Suprapubic skin (tissue), 4 donors: ENCODE measurements at regions not wholly inside any gene's neighbourhood (a gene's known extent, or its start where the extent isn't known, plus 50 kb on each side); places are given as distances from the start of the nearest gene placed in this dataset.

Experiments used
- DNase-seq, 2 donors: peaks; one replicate each; pipeline ENCODE4 v3.0.0-alpha.2; 2019; ENCODE audit warnings: low spot score in 2 of 2
- H3K27ac ChIP-seq: fragments of 200-600 bp; sonication (generic); one replicate; pipeline ENCODE4 v1.5.1; 2019
- H3K27me3 ChIP-seq: fragments of 200-600 bp; sonication (generic); one replicate; pipeline ENCODE4 v1.5.1; 2019
- H3K36me3 ChIP-seq: fragments of 200-600 bp; sonication (generic); one replicate; pipeline ENCODE4 v1.5.1; 2019
- H3K4me1 ChIP-seq: fragments of 200-600 bp; sonication (generic); one replicate; pipeline ENCODE4 v1.5.1; 2019
- H3K4me3 ChIP-seq: fragments of 200-600 bp; sonication (generic); one replicate; pipeline ENCODE4 v1.5.1; 2019; ENCODE audit warnings: mild to moderate bottlenecking
- H3K9me3 ChIP-seq: fragments of 200-600 bp; sonication (generic); one replicate; pipeline ENCODE4 v1.5.1; 2019
- EP300 ChIP-seq: sonication (generic); formaldehyde crosslinking; IDR thresholded peaks from one replicate; pipeline ENCODE4 v1.6.1; 2017; ENCODE audit warnings: antibody characterized with exemption
- POLR2A ChIP-seq, 2 donors: fragments of 450-650 bp; IDR thresholded peaks; one replicate each; pipeline ENCODE4 v1.6.1; 2017; ENCODE audit warnings: antibody characterized with exemption in 2 of 2, mild to moderate bottlenecking in 2 of 2, moderate library complexity in 2 of 2
- POLR2AphosphoS5 ChIP-seq, 3 donors: sonication (generic); formaldehyde crosslinking; IDR thresholded peaks; one replicate each; pipeline ENCODE4 v1.6.1; 2017; ENCODE audit warnings: antibody characterized with exemption in 3 of 3
- WGBS: methylation state at CpG from one replicate; pipeline ENCODE4 v1.1.5; 2018; 5-methylcytosine and 5-hydroxymethylcytosine counted together
- TF ChIP-seq, protein P1 (sequence below), 2 donors: fragments of 200-600 bp in 1 of 2; fragments of 450-650 bp in 1 of 2; sonication (generic) in 1 of 2; IDR thresholded peaks; one replicate each; pipeline ENCODE4 v1.5.1; 2016 to 2019; ENCODE audit warnings: antibody characterized with exemption in 2 of 2, mild to moderate bottlenecking in 1 of 2, moderate library complexity in 1 of 2

DNA sequence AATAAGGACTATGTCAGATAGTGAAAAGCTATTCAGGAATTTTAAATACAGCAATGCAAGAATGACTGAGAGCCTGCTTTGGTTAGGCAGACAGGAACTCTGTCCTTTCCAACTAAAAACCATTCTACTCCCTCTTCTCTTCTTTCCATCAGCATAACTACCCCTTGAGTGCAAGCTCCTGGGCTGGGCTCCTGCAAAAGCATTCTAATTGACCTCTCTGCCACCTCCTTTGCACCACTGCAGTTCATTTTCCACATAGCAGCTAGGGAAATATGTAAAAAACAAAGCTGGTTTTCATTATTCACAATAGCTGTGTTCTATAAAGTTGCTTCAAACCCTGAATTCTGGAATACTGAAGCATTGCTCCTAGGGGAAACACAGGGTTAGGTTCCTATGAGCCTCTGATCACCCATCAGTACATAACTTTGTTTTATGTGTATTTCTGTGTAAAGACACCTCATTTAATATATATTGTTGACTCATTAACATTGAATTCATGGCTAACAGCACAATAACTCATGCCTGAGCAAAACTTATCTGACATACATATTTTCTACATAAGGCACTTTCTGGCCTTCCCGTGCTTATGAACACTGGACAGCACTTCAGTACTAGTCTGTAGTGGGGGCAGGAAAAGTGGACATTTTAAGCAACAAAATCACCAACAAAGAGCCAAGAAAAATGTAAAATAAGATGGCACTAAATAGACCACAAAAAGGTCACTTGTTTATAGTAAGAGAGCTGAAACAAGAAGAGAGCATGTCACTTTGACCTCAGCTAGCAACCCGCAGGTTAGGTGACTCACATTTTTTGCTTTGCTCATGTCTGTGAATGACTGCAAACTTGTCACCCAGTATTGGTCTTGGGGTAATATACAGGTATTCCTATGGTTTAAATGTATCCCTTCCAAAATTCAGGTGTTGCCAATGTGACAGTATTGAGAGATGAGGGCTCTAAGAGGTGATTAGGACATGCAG is 57.9 kb upstream of the IRF2BP2 start:
- H3K27ac ChIP-seq, result no peak overlapping the region
- H3K9me3 ChIP-seq, result peaks cover 3% of the 10 kb centered on the region
- H3K4me3 ChIP-seq, result no peak overlapping the region
- TF ChIP-seq, protein P1, sequence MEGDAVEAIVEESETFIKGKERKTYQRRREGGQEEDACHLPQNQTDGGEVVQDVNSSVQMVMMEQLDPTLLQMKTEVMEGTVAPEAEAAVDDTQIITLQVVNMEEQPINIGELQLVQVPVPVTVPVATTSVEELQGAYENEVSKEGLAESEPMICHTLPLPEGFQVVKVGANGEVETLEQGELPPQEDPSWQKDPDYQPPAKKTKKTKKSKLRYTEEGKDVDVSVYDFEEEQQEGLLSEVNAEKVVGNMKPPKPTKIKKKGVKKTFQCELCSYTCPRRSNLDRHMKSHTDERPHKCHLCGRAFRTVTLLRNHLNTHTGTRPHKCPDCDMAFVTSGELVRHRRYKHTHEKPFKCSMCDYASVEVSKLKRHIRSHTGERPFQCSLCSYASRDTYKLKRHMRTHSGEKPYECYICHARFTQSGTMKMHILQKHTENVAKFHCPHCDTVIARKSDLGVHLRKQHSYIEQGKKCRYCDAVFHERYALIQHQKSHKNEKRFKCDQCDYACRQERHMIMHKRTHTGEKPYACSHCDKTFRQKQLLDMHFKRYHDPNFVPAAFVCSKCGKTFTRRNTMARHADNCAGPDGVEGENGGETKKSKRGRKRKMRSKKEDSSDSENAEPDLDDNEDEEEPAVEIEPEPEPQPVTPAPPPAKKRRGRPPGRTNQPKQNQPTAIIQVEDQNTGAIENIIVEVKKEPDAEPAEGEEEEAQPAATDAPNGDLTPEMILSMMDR (IDR thresholded peaks at IDR 0.05), result no peak
- TF ChIP-seq EP300 (no peak), POLR2AphosphoS5 (IDR thresholded peaks at IDR 0.05) (no peak), POLR2A (IDR thresholded peaks at IDR 0.05) (no peak)
- H3K4me1 ChIP-seq, result no peaks in the 10 kb centered on the region
- no peak for DNase-seq
- WGBS, result 92% methylated on average over 2 of the region's 2 CpGs
- no peaks in the 10 kb centered on the region for H3K36me3 ChIP-seq
- H3K27me3 ChIP-seq, result no peaks in the 10 kb centered on the region

DNA sequence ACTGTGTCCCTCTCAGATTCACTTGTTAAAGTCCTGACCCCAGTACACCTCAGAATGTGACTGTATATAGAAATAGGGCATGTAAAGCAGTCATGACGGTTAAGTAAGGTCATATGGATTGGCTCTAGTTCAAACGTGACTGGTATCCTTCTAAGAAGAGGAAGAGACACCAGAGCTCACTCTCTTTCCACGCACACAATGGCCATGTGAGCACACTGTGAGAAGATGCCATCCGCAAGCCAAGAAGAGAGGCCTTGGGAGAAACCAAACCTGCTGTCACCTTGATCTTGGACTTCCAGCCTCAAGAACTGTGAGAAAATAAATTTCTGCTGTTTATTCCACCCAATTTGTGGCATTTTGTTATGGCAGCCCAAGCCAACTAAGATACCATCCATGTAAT is 56.8 kb upstream of the IRF2BP2 start:
- peaks cover 3% of the 10 kb centered on the region for H3K9me3 ChIP-seq
- no peak overlapping the region for H3K27ac ChIP-seq
- DNase-seq, result no peak
- H3K27me3 ChIP-seq, result no peaks in the 10 kb centered on the region
- no peaks in the 10 kb centered on the region for H3K36me3 ChIP-seq
- TF ChIP-seq POLR2AphosphoS5 (IDR thresholded peaks at IDR 0.05), result no peak
- no peak for TF ChIP-seq POLR2A (IDR thresholded peaks at IDR 0.05)
- TF ChIP-seq EP300, result no peak
- TF ChIP-seq, protein P1 (IDR thresholded peaks at IDR 0.05), result no peak
- no peaks in the 10 kb centered on the region for H3K4me1 ChIP-seq
- H3K4me3 ChIP-seq, result no peak overlapping the region
- 80% methylated on average over 4 of the region's 4 CpGs for WGBS

DNA sequence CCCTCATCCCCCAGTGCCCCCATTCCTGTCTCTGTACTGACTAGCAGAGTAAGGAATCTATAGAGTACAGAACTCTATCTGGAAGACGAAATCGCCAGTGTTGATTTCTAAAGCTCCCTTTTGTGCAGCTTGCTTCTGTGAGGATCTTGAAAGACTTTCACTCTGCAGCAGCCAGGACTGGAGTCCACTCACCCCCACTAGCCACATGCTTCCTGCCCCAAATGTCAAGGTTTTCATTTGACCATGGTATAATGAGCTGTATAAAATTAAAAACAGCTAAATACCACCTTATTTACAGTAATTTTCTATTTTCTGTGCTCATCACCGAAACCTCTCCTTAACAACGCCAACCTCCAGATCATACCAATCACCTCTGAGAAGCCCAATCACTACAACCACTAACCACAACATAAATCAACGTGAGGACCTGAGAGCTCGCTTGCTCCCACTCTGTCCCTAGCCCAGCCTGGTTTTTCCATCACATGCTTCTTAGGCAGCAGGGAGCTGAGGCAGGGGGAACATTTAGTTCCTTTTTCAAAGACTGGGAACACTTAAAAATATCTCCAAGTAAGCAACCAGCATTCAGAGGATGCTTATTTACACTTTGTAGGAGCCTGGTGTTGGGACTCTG is 56.1 kb upstream of the IRF2BP2 start:
- Histone ChIP-seq H3K27ac (peak overlapping the region; percentile 33), H3K9me3 (peaks cover 3% of the 10 kb centered on the region), H3K4me1 (no peaks in the 10 kb centered on the region), H3K4me3 (no peak overlapping the region), H3K27me3 (no peaks in the 10 kb centered on the region), H3K36me3 (no peaks in the 10 kb centered on the region)
- WGBS, result 96% methylated on average over 6 of the region's 6 CpGs
- TF ChIP-seq POLR2A (IDR thresholded peaks at IDR 0.05), result no peak
- TF ChIP-seq, protein P1 (IDR thresholded peaks at IDR 0.05), result no peak
- no peak for TF ChIP-seq EP300
- TF ChIP-seq POLR2AphosphoS5 (IDR thresholded peaks at IDR 0.05), result no peak
- DNase-seq, result no peak

DNA sequence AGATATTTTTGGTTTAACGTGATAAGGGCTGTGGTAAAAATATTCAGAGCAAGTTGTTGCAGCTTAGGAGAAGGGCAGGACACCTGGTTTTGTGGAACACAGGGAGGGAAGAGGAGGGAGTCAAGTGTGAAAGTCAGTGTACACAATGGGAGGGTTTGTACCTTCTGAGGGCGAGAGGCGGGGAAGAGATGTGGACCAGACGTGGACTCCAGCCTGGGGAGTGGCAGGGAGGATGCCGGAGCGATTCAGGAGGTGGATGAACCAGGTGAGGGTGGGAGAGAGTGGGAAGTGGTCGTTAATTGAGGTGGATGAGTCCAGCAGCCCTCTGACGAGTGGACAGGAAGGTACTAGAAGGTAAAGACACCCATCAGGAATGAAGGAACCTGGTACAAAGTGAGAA is 52.2 kb upstream of the IRF2BP2 start:
- Histone ChIP-seq H3K4me3 (no peak overlapping the region), H3K27me3 (no peaks in the 10 kb centered on the region), H3K27ac (no peak overlapping the region), H3K9me3 (no peaks in the 10 kb centered on the region), H3K36me3 (no peaks in the 10 kb centered on the region), H3K4me1 (peaks cover 25% of the 10 kb centered on the region)
- DNase-seq, result no peak
- 76% methylated on average over 8 of the region's 8 CpGs for WGBS
- TF ChIP-seq POLR2A (IDR thresholded peaks at IDR 0.05) (no peak), EP300 (no peak), POLR2AphosphoS5 (IDR thresholded peaks at IDR 0.05) (no peak)
- TF ChIP-seq, protein P1 (IDR thresholded peaks at IDR 0.05), result no peak

DNA sequence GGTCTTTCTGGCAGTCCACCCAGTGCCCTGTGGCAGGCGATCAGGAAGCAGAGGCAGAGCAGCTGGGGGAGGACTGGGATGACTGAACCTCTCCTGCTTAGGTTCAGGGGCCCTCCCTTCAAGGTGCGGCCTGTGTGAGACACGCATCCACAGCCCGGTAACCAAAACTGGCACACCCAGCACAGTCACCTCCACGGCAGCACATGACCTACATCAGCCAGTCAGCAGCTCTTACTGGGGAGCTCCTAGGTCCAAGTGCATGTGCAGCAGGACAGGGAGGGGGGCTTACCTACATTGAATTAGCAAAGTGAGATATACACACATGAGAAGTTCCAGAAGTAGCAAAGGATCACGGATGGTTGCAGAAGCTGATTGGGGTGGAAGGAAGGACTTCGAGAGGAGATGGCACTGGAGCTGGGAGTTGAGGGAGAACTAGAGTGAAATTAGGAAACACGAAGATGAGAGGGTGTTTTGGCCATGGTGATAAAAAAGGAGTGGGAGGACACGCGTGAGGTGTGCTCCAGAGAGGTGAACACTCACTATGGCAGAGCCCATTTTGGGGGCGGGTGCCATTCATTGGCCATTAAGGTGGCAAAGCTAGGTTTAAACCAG is 51.4 kb upstream of the IRF2BP2 start:
- DNase-seq, result no peak
- H3K27me3 ChIP-seq, result no peaks in the 10 kb centered on the region
- WGBS, result 79% methylated on average over 8 of the region's 11 CpGs
- H3K4me1 ChIP-seq, result peaks cover 31% of the 10 kb centered on the region
- TF ChIP-seq, protein P1 (IDR thresholded peaks at IDR 0.05), result no peak
- TF ChIP-seq POLR2AphosphoS5 (IDR thresholded peaks at IDR 0.05), result no peak
- TF ChIP-seq EP300, result no peak
- no peak for TF ChIP-seq POLR2A (IDR thresholded peaks at IDR 0.05)
- no peaks in the 10 kb centered on the region for H3K36me3 ChIP-seq
- peak overlapping the region; percentile 7 for H3K27ac ChIP-seq
- H3K4me3 ChIP-seq, result no peak overlapping the region
- H3K9me3 ChIP-seq, result no peaks in the 10 kb centered on the region
